ENCODE measurements at regions not wholly inside any gene's neighbourhood (a gene's known extent, or its start where the extent isn't known, plus 50 kb on each side); places are given as distances from the start of the nearest gene placed in this dataset.

DNA sequence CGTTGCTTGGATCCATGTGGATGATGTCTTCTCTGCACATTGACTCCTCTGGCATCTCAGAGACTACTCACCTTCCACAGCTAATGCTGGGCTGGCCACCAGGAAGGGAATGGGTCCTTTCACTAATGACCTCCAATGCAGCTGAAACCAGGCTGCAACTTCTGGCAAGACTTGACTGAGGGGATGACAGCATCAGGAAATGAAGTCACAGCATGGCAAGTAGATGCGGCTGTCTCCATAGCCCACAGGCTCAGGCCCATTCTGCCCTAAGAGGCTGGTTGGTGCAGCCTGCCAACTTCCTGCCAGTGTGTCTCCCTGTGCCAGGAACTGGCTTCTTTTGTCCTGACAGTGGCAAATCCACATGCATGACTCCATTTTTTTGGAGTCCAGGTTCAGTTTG is 467.3 kb downstream of the TSHZ3 start:
- TF ChIP-seq, protein P1, sequence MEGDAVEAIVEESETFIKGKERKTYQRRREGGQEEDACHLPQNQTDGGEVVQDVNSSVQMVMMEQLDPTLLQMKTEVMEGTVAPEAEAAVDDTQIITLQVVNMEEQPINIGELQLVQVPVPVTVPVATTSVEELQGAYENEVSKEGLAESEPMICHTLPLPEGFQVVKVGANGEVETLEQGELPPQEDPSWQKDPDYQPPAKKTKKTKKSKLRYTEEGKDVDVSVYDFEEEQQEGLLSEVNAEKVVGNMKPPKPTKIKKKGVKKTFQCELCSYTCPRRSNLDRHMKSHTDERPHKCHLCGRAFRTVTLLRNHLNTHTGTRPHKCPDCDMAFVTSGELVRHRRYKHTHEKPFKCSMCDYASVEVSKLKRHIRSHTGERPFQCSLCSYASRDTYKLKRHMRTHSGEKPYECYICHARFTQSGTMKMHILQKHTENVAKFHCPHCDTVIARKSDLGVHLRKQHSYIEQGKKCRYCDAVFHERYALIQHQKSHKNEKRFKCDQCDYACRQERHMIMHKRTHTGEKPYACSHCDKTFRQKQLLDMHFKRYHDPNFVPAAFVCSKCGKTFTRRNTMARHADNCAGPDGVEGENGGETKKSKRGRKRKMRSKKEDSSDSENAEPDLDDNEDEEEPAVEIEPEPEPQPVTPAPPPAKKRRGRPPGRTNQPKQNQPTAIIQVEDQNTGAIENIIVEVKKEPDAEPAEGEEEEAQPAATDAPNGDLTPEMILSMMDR (IDR thresholded peaks at IDR 0.05): no peak
- TF ChIP-seq, protein P2, sequence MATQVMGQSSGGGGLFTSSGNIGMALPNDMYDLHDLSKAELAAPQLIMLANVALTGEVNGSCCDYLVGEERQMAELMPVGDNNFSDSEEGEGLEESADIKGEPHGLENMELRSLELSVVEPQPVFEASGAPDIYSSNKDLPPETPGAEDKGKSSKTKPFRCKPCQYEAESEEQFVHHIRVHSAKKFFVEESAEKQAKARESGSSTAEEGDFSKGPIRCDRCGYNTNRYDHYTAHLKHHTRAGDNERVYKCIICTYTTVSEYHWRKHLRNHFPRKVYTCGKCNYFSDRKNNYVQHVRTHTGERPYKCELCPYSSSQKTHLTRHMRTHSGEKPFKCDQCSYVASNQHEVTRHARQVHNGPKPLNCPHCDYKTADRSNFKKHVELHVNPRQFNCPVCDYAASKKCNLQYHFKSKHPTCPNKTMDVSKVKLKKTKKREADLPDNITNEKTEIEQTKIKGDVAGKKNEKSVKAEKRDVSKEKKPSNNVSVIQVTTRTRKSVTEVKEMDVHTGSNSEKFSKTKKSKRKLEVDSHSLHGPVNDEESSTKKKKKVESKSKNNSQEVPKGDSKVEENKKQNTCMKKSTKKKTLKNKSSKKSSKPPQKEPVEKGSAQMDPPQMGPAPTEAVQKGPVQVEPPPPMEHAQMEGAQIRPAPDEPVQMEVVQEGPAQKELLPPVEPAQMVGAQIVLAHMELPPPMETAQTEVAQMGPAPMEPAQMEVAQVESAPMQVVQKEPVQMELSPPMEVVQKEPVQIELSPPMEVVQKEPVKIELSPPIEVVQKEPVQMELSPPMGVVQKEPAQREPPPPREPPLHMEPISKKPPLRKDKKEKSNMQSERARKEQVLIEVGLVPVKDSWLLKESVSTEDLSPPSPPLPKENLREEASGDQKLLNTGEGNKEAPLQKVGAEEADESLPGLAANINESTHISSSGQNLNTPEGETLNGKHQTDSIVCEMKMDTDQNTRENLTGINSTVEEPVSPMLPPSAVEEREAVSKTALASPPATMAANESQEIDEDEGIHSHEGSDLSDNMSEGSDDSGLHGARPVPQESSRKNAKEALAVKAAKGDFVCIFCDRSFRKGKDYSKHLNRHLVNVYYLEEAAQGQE (IDR thresholded peaks at IDR 0.05; ENCODE audit: insufficient read depth in 1 of 2, low read depth in 2 of 2, low read length in 1 of 2): no peak
- no peak for TF ChIP-seq POLR2AphosphoS5 (IDR thresholded peaks at IDR 0.05; ENCODE audit: low read depth, low read length)

Data from Panc1 (cell line).